HepG2 (cell line): ENCODE measurements at regions not wholly inside any gene's neighbourhood (a gene's known extent, or its start where the extent isn't known, plus 50 kb on each side); places are given as distances from the start of the nearest gene placed in this dataset.

Experiments
- ATAC-seq: fragments of 200-7000 bp; cut with Tn5 transposase; 3 replicates; pipeline ENCODE4 v1.9.1; 2020; ENCODE audit warnings: mild to moderate bottlenecking, moderate library complexity
- BruUV-seq: library from RNA; stranded (reverse); fragments of 400-500 nt; replicated peaks from 2 replicates; lab custom pipeline; 2021; lab: Mats Ljungman, UMichigan
- CTCF ChIA-PET: fragments of 300-600 bp; formaldehyde crosslinking; extraction: SDS; loops from one replicate; lab custom pipeline; 2021; ENCODE audit warnings: low total read pairs, inconsistent platforms, low intra/inter-chr PET ratio; lab: Yijun Ruan, JAX
- POLR2A ChIA-PET: fragments of 350-600 bp; sonication (Branson Sonifier 250); formaldehyde crosslinking; loops from one replicate; lab custom pipeline; 2020; ENCODE audit warnings: antibody characterized with exemption, inconsistent platforms; lab: Yijun Ruan, JAX
- DNase-seq: peaks from one replicate; pipeline ENCODE4 v3.0.0-alpha.2; 2015; ENCODE audit warnings: low spot score
- FAIRE-seq: peaks from 3 replicates; lab custom pipeline; 2011; peaks lifted over from hg19 to GRCh38; lab: Jason Lieb, UNC
- H2AFZ ChIP-seq: one replicate; pipeline ENCODE4 v1.6.1; 2011; ENCODE audit warnings: low read length, inconsistent platforms
- H3K27ac ChIP-seq: fragments of 300-600 bp; 3 replicates; pipeline ENCODE4 v1.8.0; 2011; ENCODE audit warnings: mixed run types, mild to moderate bottlenecking, mixed read lengths, low read length, inconsistent platforms; ENCODE audit not compliant: insufficient read depth; ENCODE audit errors: extremely low read length
- H3K27me3 ChIP-seq, 2 experiments: fragments of 200-600 bp in 1 of 2; 2 replicates in 1 of 2; 3 replicates in 1 of 2; pipeline versions ENCODE4 v1.6.0 to v1.8.0; 2011; ENCODE audit warnings: low read length in 2 of 2, mild to moderate bottlenecking in 2 of 2, moderate library complexity in 2 of 2, inconsistent platforms in 1 of 2; ENCODE audit not compliant: insufficient read depth in 2 of 2, control insufficient read depth in 1 of 2
- H3K36me3 ChIP-seq, 2 experiments: fragments of 200-600 bp in 1 of 2; replicated peaks in 1 of 2; 2 replicates in 1 of 2; 3 replicates in 1 of 2; pipeline versions ENCODE4 v1.5.1 to v1.8.0; 2011; ENCODE audit warnings: low read length in 2 of 2, inconsistent platforms in 1 of 2; ENCODE audit not compliant: insufficient read depth in 2 of 2, control insufficient read depth in 1 of 2
- H3K4me1 ChIP-seq: 2 replicates; pipeline ENCODE4 v1.5.1; 2012; ENCODE audit warnings: low read length, inconsistent platforms; ENCODE audit not compliant: insufficient read depth
- H3K4me2 ChIP-seq: 2 replicates; pipeline ENCODE4 v1.6.0; 2011; ENCODE audit warnings: low read depth, low read length, inconsistent platforms
- H3K4me3 ChIP-seq, 3 experiments: fragments of 200-600 bp in 1 of 3; sonication (generic), shearing (Covaris generic) in 1 of 3; replicated peaks in 1 of 3; 2 replicates each; pipeline ENCODE4 v1.5.1; 2011 to 2016; ENCODE audit warnings: low read length in 3 of 3, inconsistent platforms in 2 of 3, low read depth in 2 of 3, mild to moderate bottlenecking in 2 of 3, control low read depth in 1 of 3, mixed read lengths in 1 of 3; ENCODE audit not compliant: insufficient read depth in 1 of 3
- H3K79me2 ChIP-seq: one replicate; pipeline ENCODE4 v1.6.1; 2011; ENCODE audit warnings: low read length, inconsistent platforms; ENCODE audit not compliant: insufficient read depth
- H3K9ac ChIP-seq: 2 replicates; pipeline ENCODE4 v1.6.0; 2011; ENCODE audit warnings: mild to moderate bottlenecking, low read depth, low read length, inconsistent platforms; ENCODE audit not compliant: insufficient read depth
- H3K9me3 ChIP-seq: 2 replicates; pipeline ENCODE4 v1.5.1; 2012; ENCODE audit warnings: mild to moderate bottlenecking, low read length
- H4K20me1 ChIP-seq: 2 replicates; pipeline ENCODE4 v1.6.0; 2011; ENCODE audit warnings: inconsistent platforms, mild to moderate bottlenecking, low read length, moderate library complexity; ENCODE audit not compliant: insufficient read depth
- BCLAF1 ChIP-seq: fragments of 450-650 bp; IDR thresholded peaks from 2 replicates; pipeline ENCODE4 v1.6.1; 2017; ENCODE audit warnings: mild to moderate bottlenecking
- DMTF1 ChIP-seq: sonication (generic); formaldehyde crosslinking; IDR thresholded peaks from 2 replicates; pipeline ENCODE4 v1.4.0; 2020; ENCODE audit warnings: mild to moderate bottlenecking, missing genetic modification reagents
- FOXC1 ChIP-seq: sonication (generic); formaldehyde crosslinking; IDR thresholded peaks from 2 replicates; pipeline ENCODE4 v1.8.0; 2022; ENCODE audit warnings: mild to moderate bottlenecking, missing genetic modification reagents, borderline replicate concordance
- GABPA ChIP-seq, 2 experiments: IDR thresholded peaks; 2 replicates each; pipeline ENCODE4 v1.6.1; 2011 to 2016; ENCODE audit warnings: low read depth in 2 of 2, low read length in 1 of 2, missing biosample characterization in 1 of 2, missing genetic modification characterization in 1 of 2
- GATAD2A ChIP-seq: IDR thresholded peaks from 2 replicates; pipeline ENCODE4 v1.6.1; 2016
- GTF2F1 ChIP-seq: fragments of 150-350 bp; IDR thresholded peaks from 2 replicates; pipeline ENCODE4 v1.6.1; 2014; ENCODE audit warnings: low read length
- NCOA2 ChIP-seq: sonication (generic); formaldehyde crosslinking; IDR thresholded peaks from 2 replicates; pipeline ENCODE4 v1.8.0; 2022; ENCODE audit warnings: inconsistent platforms
- ONECUT2 ChIP-seq: sonication (generic); formaldehyde crosslinking; IDR thresholded peaks from 2 replicates; pipeline ENCODE4 v1.4.0; 2020; ENCODE audit warnings: missing genetic modification reagents
- RFX5 ChIP-seq: IDR thresholded peaks from 2 replicates; pipeline ENCODE4 v1.6.1; 2011; ENCODE audit warnings: low read depth, low read length, improper control_type of control experiment
- ZBTB38 ChIP-seq: sonication (generic); formaldehyde crosslinking; IDR thresholded peaks from 2 replicates; pipeline ENCODE4 v1.5.1; 2020; ENCODE audit warnings: mild to moderate bottlenecking, missing genetic modification reagents
- ZFYVE20 ChIP-seq: sonication (generic); formaldehyde crosslinking; IDR thresholded peaks from 2 replicates; pipeline ENCODE4 v1.8.0; 2023; ENCODE audit warnings: low read depth, mild to moderate bottlenecking, moderate library complexity, missing genetic modification reagents, borderline replicate concordance
- ZNF20 ChIP-seq: sonication (generic); formaldehyde crosslinking; IDR thresholded peaks from 2 replicates; pipeline ENCODE4 v1.4.0; 2020; ENCODE audit warnings: mild to moderate bottlenecking, moderate library complexity, missing genetic modification reagents
- ZNF335 ChIP-seq: sonication (generic); formaldehyde crosslinking; IDR thresholded peaks from 2 replicates; pipeline ENCODE4 v1.4.0; 2020; ENCODE audit warnings: missing genetic modification reagents
- ZNF430 ChIP-seq: sonication (generic); formaldehyde crosslinking; IDR thresholded peaks from 2 replicates; pipeline ENCODE4 v1.9.0; 2021; ENCODE audit warnings: mild to moderate bottlenecking, missing genetic modification reagents
- ZNF501 ChIP-seq: sonication (generic); formaldehyde crosslinking; IDR thresholded peaks from 2 replicates; pipeline ENCODE4 v1.5.1; 2020; ENCODE audit warnings: mild to moderate bottlenecking, moderate library complexity, missing genetic modification reagents
- ZNF652 ChIP-seq: IDR thresholded peaks from 2 replicates; pipeline ENCODE4 v1.6.1; 2016; ENCODE audit warnings: low read depth, borderline replicate concordance
- ZNF737 ChIP-seq: sonication (generic); formaldehyde crosslinking; IDR thresholded peaks from 2 replicates; pipeline ENCODE4 v1.5.0; 2020; ENCODE audit warnings: missing genetic modification reagents, mild to moderate bottlenecking, borderline replicate concordance
- ZNF75D ChIP-seq: sonication (generic); formaldehyde crosslinking; IDR thresholded peaks from 2 replicates; pipeline ENCODE4 v1.8.1; 2023; ENCODE audit warnings: missing genetic modification reagents, mild to moderate bottlenecking, borderline replicate concordance
- WGBS: methylation state at CpG from one replicate; pipeline ENCODE4 v1.1.6; 2017; ENCODE audit warnings: low lambda C conversion rate; 5-methylcytosine and 5-hydroxymethylcytosine counted together
- in situ Hi-C: cut with HindIII; loops from 2 replicates; pipeline ENCODE4 v1.10.0; 2017; ENCODE audit warnings: low pct_unique_long_range_greater_than_20kb; ENCODE audit not compliant: extremely low pct_ligation_motif_present
- intact Hi-C: fragments of 100-400 bp; cut with micrococcal nuclease; formaldehyde crosslinking; loops from one replicate; pipeline ENCODE4 v1.10.0; 2022; ENCODE audit not compliant: unreplicated experiment
- TF ChIP-seq, protein P1 (sequence below): sonication (generic); formaldehyde crosslinking; IDR thresholded peaks from 2 replicates; pipeline ENCODE4 v1.8.0; 2022; ENCODE audit warnings: missing genetic modification reagents, mild to moderate bottlenecking, borderline replicate concordance
- TF ChIP-seq, protein P2 (sequence below): sonication (generic); IDR thresholded peaks from 2 replicates; pipeline ENCODE4 v1.6.1; 2016; ENCODE audit warnings: low read depth, borderline replicate concordance

GRCh38 chr3:96334779-96335178 lies 479.6 kb upstream of the EPHA6 start:
- Histone ChIP-seq H3K4me1 (no peaks in the 10 kb centered on the region), H3K4me2 (no peak overlapping the region), H3K4me3 (no peak overlapping the region), H3K27ac (no peak overlapping the region), H2AFZ (no peak overlapping the region), H3K79me2 (no peaks in the 10 kb centered on the region), H4K20me1 (no peaks in the 10 kb centered on the region), H3K27me3 (no peaks in the 10 kb centered on the region), H3K9ac (no peak overlapping the region), H3K36me3 (no peaks in the 10 kb centered on the region), H3K9me3 (no peaks in the 10 kb centered on the region)
- CTCF ChIA-PET = no interaction called here
- TF ChIP-seq GTF2F1 = no peak
- no peak for TF ChIP-seq ZNF737 (CRISPR knock-in tag)
- TF ChIP-seq ZFYVE20 (CRISPR knock-in tag) = no peak
- TF ChIP-seq FOXC1 = no peak
- no peak for TF ChIP-seq ZNF430 (CRISPR knock-in tag)
- TF ChIP-seq GABPA (IDR thresholded peaks at IDR 0.05; ENCODE audit: low read depth, low read length) = no peak
- TF ChIP-seq GABPA (CRISPR knock-in tag; IDR thresholded peaks at IDR 0.05; ENCODE audit: low read depth) = no peak
- TF ChIP-seq, protein P1, sequence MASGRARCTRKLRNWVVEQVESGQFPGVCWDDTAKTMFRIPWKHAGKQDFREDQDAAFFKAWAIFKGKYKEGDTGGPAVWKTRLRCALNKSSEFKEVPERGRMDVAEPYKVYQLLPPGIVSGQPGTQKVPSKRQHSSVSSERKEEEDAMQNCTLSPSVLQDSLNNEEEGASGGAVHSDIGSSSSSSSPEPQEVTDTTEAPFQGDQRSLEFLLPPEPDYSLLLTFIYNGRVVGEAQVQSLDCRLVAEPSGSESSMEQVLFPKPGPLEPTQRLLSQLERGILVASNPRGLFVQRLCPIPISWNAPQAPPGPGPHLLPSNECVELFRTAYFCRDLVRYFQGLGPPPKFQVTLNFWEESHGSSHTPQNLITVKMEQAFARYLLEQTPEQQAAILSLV (CRISPR knock-in tag) = no peak
- TF ChIP-seq RFX5 = no peak
- TF ChIP-seq ZBTB38 (CRISPR knock-in tag) = no peak
- TF ChIP-seq GATAD2A (CRISPR knock-in tag) = no peak
- TF ChIP-seq NCOA2 (CRISPR knock-in tag) = no peak
- TF ChIP-seq, protein P2, sequence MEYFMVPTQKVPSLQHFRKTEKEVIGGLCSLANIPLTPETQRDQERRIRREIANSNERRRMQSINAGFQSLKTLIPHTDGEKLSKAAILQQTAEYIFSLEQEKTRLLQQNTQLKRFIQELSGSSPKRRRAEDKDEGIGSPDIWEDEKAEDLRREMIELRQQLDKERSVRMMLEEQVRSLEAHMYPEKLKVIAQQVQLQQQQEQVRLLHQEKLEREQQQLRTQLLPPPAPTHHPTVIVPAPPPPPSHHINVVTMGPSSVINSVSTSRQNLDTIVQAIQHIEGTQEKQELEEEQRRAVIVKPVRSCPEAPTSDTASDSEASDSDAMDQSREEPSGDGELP = no peak
- TF ChIP-seq DMTF1 (CRISPR knock-in tag) = no peak
- TF ChIP-seq ZNF75D (CRISPR knock-in tag) = no peak
- TF ChIP-seq ZNF20 (CRISPR knock-in tag) = no peak
- no peak for TF ChIP-seq ZNF652 (CRISPR knock-in tag)
- TF ChIP-seq ZNF335 (CRISPR knock-in tag) = no peak
- TF ChIP-seq BCLAF1 = no peak
- no peak for TF ChIP-seq ONECUT2 (CRISPR knock-in tag)
- no peak for TF ChIP-seq ZNF501
- ATAC-seq (no peak), FAIRE-seq (no peak), DNase-seq (no peak)
- POLR2A ChIA-PET = no interaction called here
- intact Hi-C loops (loop anchor here (5.0 kb wide), 2 partner anchors 368 to 478 kb away; partner anchors contain the start of gene EPHA6), in situ Hi-C loops (no loop called here)
- WGBS = 0% methylated on average over 1 of the region's 1 CpG
- no TSS peak for BruUV-seq
